GM23248 (cell line): ENCODE measurements at regions not wholly inside any gene's neighbourhood (a gene's known extent, or its start where the extent isn't known, plus 50 kb on each side); places are given as distances from the start of the nearest gene placed in this dataset.

Experiments used
- DNase-seq: peaks from one replicate; pipeline ENCODE4 v3.0.0-alpha.2; 2015
- H2AFZ ChIP-seq: fragments of 200-600 bp; sonication (generic); 2 replicates; pipeline ENCODE4 v1.6.1; 2016; ENCODE audit warnings: antibody characterized with exemption
- H3F3A ChIP-seq: fragments of 200-600 bp; sonication (generic); 2 replicates; pipeline ENCODE4 v1.6.1; 2016; ENCODE audit warnings: mild to moderate bottlenecking, antibody characterized with exemption, mixed run types; ENCODE audit not compliant: insufficient read depth
- H3K27ac ChIP-seq: fragments of 200-600 bp; sonication (generic); 2 replicates; pipeline ENCODE4 v1.5.1; 2016; ENCODE audit warnings: mild to moderate bottlenecking
- H3K27me3 ChIP-seq: fragments of 200-600 bp; sonication (generic); replicated peaks from 2 replicates; pipeline ENCODE4 v1.6.1; 2016; ENCODE audit warnings: mild to moderate bottlenecking; ENCODE audit not compliant: insufficient read depth
- H3K36me3 ChIP-seq: fragments of 200-600 bp; sonication (generic); 2 replicates; pipeline ENCODE4 v1.6.1; 2016; ENCODE audit warnings: low read depth, mild to moderate bottlenecking
- H3K4me1 ChIP-seq: fragments of 200-600 bp; sonication (generic); 2 replicates; pipeline ENCODE4 v1.6.1; 2016; ENCODE audit warnings: mild to moderate bottlenecking; ENCODE audit not compliant: insufficient read depth
- H3K4me2 ChIP-seq: fragments of 200-600 bp; sonication (generic); one replicate; pipeline ENCODE4 v1.6.1; 2016; ENCODE audit warnings: mild to moderate bottlenecking; ENCODE audit not compliant: unreplicated experiment
- H3K4me3 ChIP-seq: fragments of 200-600 bp; sonication (generic); 2 replicates; pipeline ENCODE4 v1.5.1; 2016; ENCODE audit warnings: mild to moderate bottlenecking
- H3K79me2 ChIP-seq: fragments of 200-600 bp; sonication (generic); 2 replicates; pipeline ENCODE4 v1.6.1; 2016; ENCODE audit warnings: mild to moderate bottlenecking; ENCODE audit not compliant: insufficient read depth
- H3K9ac ChIP-seq: fragments of 200-600 bp; sonication (generic); 2 replicates; pipeline ENCODE4 v1.6.1; 2016; ENCODE audit warnings: mild to moderate bottlenecking
- H3K9me2 ChIP-seq: fragments of 200-600 bp; sonication (generic); 2 replicates; pipeline ENCODE4 v1.6.1; 2016; ENCODE audit warnings: mixed run types, mild to moderate bottlenecking, moderate library complexity; ENCODE audit not compliant: insufficient read depth
- H3K9me3 ChIP-seq: fragments of 200-600 bp; sonication (generic); one replicate; pipeline ENCODE4 v1.6.1; 2017; ENCODE audit warnings: low read depth
- H4K20me1 ChIP-seq: fragments of 200-600 bp; sonication (generic); 2 replicates; pipeline ENCODE4 v1.6.0; 2016; ENCODE audit not compliant: insufficient read depth
- EZH2 ChIP-seq: fragments of 200-600 bp; sonication (generic); IDR thresholded peaks from 2 replicates; pipeline ENCODE4 v1.6.1; 2018; ENCODE audit warnings: antibody characterized with exemption, mild to moderate bottlenecking; ENCODE audit not compliant: insufficient read depth, poor library complexity, severe bottlenecking
- EZH2phosphoT487 ChIP-seq: fragments of 200-600 bp; sonication (generic); IDR thresholded peaks from 2 replicates; pipeline ENCODE4 v1.6.1; 2018; ENCODE audit warnings: antibody characterized with exemption, moderate library complexity, mild to moderate bottlenecking, low read depth; ENCODE audit not compliant: insufficient read depth
- WGBS, 2 experiments: methylation state at CpG; one replicate each; pipeline ENCODE4 v1.1.6; 2015 to 2017; ENCODE audit warnings: low lambda C conversion rate in 2 of 2, low coverage in 1 of 2; ENCODE audit errors: missing lambda C conversion rate in 2 of 2; 5-methylcytosine and 5-hydroxymethylcytosine counted together
- in situ Hi-C: fragments of 300-500 bp; cut with MboI; formaldehyde crosslinking; loops from 2 replicates; pipeline ENCODE4 v1.15.0; 2020

DNA sequence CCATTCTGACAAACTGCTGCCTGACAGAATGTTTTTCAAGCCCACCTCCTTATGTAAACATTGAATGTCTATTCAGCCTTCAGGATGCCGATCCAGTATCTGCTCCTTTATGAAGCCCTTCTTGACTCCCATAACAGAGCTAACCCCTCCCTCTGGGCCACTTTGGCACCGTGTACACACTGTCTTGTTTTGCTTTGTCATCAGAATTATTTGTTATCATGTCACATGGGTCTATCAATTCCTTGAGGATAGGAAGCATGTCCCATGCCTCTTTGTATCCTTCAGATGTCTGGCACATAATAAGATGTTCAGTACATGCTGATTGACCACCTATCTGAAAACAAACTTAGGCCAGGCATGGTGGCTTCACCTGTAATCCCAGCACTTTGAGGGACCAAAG is 92.3 kb downstream of the PRLHR start:
- Histone ChIP-seq H3K9me3 (no peaks in the 10 kb centered on the region), H3K27me3 (no peaks in the 10 kb centered on the region), H3K9ac (no peak overlapping the region), H3K4me2 (no peak overlapping the region), H3K9me2 (no peaks in the 10 kb centered on the region), H3K36me3 (no peaks in the 10 kb centered on the region), H3K79me2 (no peaks in the 10 kb centered on the region), H3K4me3 (no peak overlapping the region), H2AFZ (no peak overlapping the region), H3K4me1 (peaks cover 25% of the 10 kb centered on the region), H3K27ac (no peak overlapping the region), H3F3A (peaks cover 22% of the 10 kb centered on the region), H4K20me1 (no peaks in the 10 kb centered on the region)
- TF ChIP-seq EZH2phosphoT487: no peak
- TF ChIP-seq EZH2: no peak
- in situ Hi-C loops: no loop called here
- no peak for DNase-seq
- 48% methylated on average over 2 of the region's 2 CpGs for WGBS, 2 experiments

DNA sequence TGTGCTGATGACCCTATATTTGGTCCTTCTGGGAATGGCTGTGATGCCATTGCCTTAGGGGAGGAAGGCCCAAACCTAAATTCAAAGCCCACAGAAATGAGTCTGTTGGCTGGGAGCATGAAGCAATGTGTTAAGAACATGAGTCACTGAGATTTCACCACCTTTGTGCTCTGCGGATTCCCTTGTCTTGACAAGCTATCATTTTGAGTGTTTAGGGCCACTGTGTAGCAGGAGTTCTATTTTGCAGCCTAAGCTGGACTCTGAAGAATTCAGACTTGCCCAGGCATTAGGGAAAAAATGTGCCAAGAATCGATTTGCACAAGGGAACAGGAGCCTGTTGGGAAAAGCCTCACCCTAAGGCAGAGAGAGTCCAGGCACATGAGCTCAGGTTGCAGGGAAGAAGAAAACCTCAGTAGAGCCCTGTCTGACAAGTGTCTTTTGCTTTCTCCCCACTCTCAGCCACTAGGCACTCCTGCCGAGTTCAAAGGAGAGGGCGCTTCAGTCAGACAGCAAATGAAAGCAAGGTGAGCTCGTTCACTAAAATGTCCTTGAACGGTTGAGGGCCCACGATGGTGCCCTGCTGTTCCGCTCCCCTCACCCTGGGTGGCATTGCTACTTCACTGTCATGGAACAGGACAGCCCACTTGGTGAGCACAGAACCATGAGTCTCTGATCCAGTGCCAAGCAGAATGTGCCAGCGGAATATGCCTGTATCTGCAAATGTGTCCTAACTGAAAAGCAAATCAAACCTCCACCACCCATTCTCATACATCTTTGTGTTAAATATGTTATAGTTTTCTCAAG is 93.6 kb downstream of the PRLHR start:
- 55 to 60% methylated on average over 9 of the region's 9 CpGs for WGBS, 2 experiments
- peak; percentile 92 for DNase-seq
- Histone ChIP-seq H3K9me3 (no peaks in the 10 kb centered on the region), H3K27ac (0 out of 2 replicates have a peak overlapping the region, but pooled peaks have one; percentile 27), H3K27me3 (no peaks in the 10 kb centered on the region), H3K4me3 (no peak overlapping the region), H3K9me2 (no peaks in the 10 kb centered on the region), H2AFZ (no peak overlapping the region), H3K79me2 (no peaks in the 10 kb centered on the region), H3K4me2 (no peak overlapping the region), H3F3A (peaks cover 22% of the 10 kb centered on the region), H3K9ac (no peak overlapping the region), H4K20me1 (no peaks in the 10 kb centered on the region), H3K36me3 (no peaks in the 10 kb centered on the region), H3K4me1 (peaks cover 25% of the 10 kb centered on the region)
- no peak for TF ChIP-seq EZH2phosphoT487
- no peak for TF ChIP-seq EZH2
- in situ Hi-C loops: no loop called here

DNA sequence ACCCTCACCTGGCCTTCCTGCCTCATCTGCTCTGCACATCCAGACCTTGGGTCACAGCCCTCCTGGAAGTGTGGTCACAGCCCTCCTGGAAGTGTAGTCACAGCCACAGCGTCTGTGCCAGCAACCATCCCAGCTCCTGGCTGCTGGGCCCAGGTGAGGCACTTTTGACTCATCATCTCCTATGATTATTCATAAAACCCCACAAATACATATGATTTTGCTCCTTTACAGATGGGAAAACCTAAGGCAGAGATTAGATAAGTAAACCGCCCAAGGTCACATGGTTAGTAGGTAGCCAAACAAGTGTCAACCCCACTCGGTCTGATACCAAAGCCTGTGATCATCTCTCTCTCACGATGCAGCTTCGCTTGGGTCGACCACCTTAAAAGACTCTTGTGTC is 94.3 kb downstream of the PRLHR start:
- H3K4me3 ChIP-seq: no peak overlapping the region

DNA sequence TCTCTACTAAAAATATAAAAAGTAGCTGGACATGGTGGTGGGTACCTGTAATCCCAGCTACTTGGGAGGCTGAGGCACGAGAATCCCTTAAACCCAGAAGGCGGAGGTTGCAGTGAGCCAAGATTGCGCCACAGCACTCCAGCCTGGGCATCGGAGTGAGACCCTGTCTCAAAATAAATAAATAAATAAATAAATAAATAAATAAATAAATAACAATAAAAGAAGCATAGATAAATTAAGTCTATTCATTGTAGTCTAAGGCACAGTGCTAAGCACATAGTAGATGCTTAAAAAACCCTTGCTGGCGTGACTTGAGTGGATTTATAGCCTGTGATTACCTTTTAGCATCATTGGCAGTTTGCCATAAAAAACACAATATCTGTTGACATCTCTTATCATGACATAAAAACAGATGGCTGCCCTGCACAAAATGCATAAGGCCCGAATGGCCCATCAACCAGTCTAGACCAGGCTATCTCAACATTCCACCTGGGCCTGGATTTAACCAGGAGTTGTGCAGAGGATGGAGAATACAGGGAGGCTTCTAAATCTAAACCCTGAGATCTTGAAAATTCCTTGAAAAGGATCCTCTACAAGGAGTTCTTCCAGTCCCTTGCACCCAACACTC is 94.9 kb downstream of the PRLHR start:
- Histone ChIP-seq H3F3A (peaks cover 22% of the 10 kb centered on the region), H3K4me1 (peaks cover 25% of the 10 kb centered on the region), H3K27me3 (no peaks in the 10 kb centered on the region), H3K4me3 (no peak overlapping the region), H3K36me3 (no peaks in the 10 kb centered on the region), H2AFZ (no peak overlapping the region), H3K9me3 (no peaks in the 10 kb centered on the region), H3K79me2 (no peaks in the 10 kb centered on the region), H3K9ac (no peak overlapping the region), H3K9me2 (no peaks in the 10 kb centered on the region), H3K4me2 (no peak overlapping the region), H4K20me1 (no peaks in the 10 kb centered on the region), H3K27ac (no peak overlapping the region)
- 94% methylated on average over 6 of the region's 6 CpGs for WGBS, 2 experiments
- in situ Hi-C loops: no loop called here
- no peak for TF ChIP-seq EZH2phosphoT487
- no peak for TF ChIP-seq EZH2
- no peak for DNase-seq

More for the DNA sequence above, 94.3 kb downstream of the PRLHR start:
- Histone ChIP-seq H3K9me2 (no peaks in the 10 kb centered on the region), H2AFZ (no peak overlapping the region), H4K20me1 (no peaks in the 10 kb centered on the region), H3K4me2 (no peak overlapping the region), H3K27ac (0 out of 2 replicates have a peak overlapping the region, but pooled peaks have one; percentile 27), H3F3A (peaks cover 22% of the 10 kb centered on the region), H3K79me2 (no peaks in the 10 kb centered on the region), H3K9ac (no peak overlapping the region), H3K36me3 (no peaks in the 10 kb centered on the region), H3K4me1 (peaks cover 25% of the 10 kb centered on the region), H3K9me3 (no peaks in the 10 kb centered on the region), H3K27me3 (no peaks in the 10 kb centered on the region)
- TF ChIP-seq EZH2phosphoT487 (no peak), EZH2 (no peak)
- 84 to 93% methylated on average over 6 of the region's 6 CpGs for WGBS, 2 experiments
- peak; percentile 22 for DNase-seq
- in situ Hi-C loops: no loop called here
